Parathyroid adenoma (tissue), 2 donors: ENCODE measurements at regions not wholly inside any gene's neighbourhood (a gene's known extent, or its start where the extent isn't known, plus 50 kb on each side); places are given as distances from the start of the nearest gene placed in this dataset.

Experiments used
- H2AFZ ChIP-seq: fragments of 300-600 bp; sonication (generic); one replicate; pipeline ENCODE4 v1.7.0; 2017; ENCODE audit warnings: antibody characterized with exemption, mild to moderate bottlenecking
- H3K27ac ChIP-seq: fragments of 300-600 bp; sonication (generic); one replicate; pipeline ENCODE4 v1.7.0; 2017
- H3K27me3 ChIP-seq: fragments of 300-600 bp; sonication (generic); one replicate; pipeline ENCODE4 v1.7.0; 2017; ENCODE audit warnings: low read length; ENCODE audit not compliant: control insufficient read depth, insufficient read depth
- H3K36me3 ChIP-seq: fragments of 300-600 bp; sonication (generic); one replicate; pipeline ENCODE4 v1.7.0; 2017; ENCODE audit warnings: low read length; ENCODE audit not compliant: control insufficient read depth, insufficient read depth
- H3K4me1 ChIP-seq: fragments of 300-600 bp; sonication (generic); one replicate; pipeline ENCODE4 v1.7.0; 2017; ENCODE audit warnings: control low read depth
- H3K4me2 ChIP-seq: fragments of 300-600 bp; sonication (generic); one replicate; pipeline ENCODE4 v1.7.0; 2017; ENCODE audit warnings: low read length
- H3K4me3 ChIP-seq: fragments of 300-600 bp; sonication (generic); one replicate; pipeline ENCODE4 v1.7.0; 2017; ENCODE audit warnings: low read depth, low read length
- H3K79me2 ChIP-seq: fragments of 300-600 bp; sonication (generic); one replicate; pipeline ENCODE4 v1.7.0; 2017; ENCODE audit warnings: control low read depth
- H3K9ac ChIP-seq: fragments of 300-600 bp; sonication (generic); one replicate; pipeline ENCODE4 v1.7.0; 2017; ENCODE audit warnings: mild to moderate bottlenecking
- H3K9me3 ChIP-seq: fragments of 300-600 bp; sonication (generic); one replicate; pipeline ENCODE4 v1.7.0; 2017; ENCODE audit warnings: low read length; ENCODE audit not compliant: control insufficient read depth
- CTCF ChIP-seq: fragments of 300-600 bp; sonication (generic); IDR thresholded peaks from one replicate; pipeline ENCODE4 v1.7.0; 2017; ENCODE audit warnings: antibody characterized with exemption, mild to moderate bottlenecking
- donor health status: primary hyperparathyroidism.

GRCh38 chrX:52585892-52586291, 68.8 kb downstream of the SSX7 start:
- Histone ChIP-seq H3K36me3 (no peaks in the 10 kb centered on the region), H3K4me2 (no peak overlapping the region), H3K4me1 (no peaks in the 10 kb centered on the region), H3K27me3 (no peaks in the 10 kb centered on the region), H3K27ac (no peak overlapping the region), H3K79me2 (no peaks in the 10 kb centered on the region), H3K4me3 (no peak overlapping the region), H3K9me3 (no peaks in the 10 kb centered on the region), H3K9ac (no peak overlapping the region), H2AFZ (no peak overlapping the region)
- no peak for TF ChIP-seq CTCF

- H3K4me3 ChIP-seq = no peak overlapping the region
- no peak overlapping the region for H3K9ac ChIP-seq
- H3K9me3 ChIP-seq = no peaks in the 10 kb centered on the region
- no peak overlapping the region for H3K4me2 ChIP-seq
- H3K36me3 ChIP-seq = no peaks in the 10 kb centered on the region
- H3K79me2 ChIP-seq = no peaks in the 10 kb centered on the region
- no peak overlapping the region for H3K27ac ChIP-seq
- H3K4me1 ChIP-seq = no peaks in the 10 kb centered on the region
- H2AFZ ChIP-seq = no peak overlapping the region
- H3K27me3 ChIP-seq = no peaks in the 10 kb centered on the region
- TF ChIP-seq CTCF = no peak
Measured at GRCh38 chrX:52577464-52578173, 60.8 kb upstream of the XAGE1B start.

- no peak for TF ChIP-seq CTCF
Measured at GRCh38 chrX:52576946-52577345, 60.1 kb upstream of the XAGE1B start.

GRCh38 chrX:52576474-52576873, 59.6 kb upstream of the XAGE1B start:
- Histone ChIP-seq H3K4me2 (no peak overlapping the region), H3K27ac (no peak overlapping the region), H3K79me2 (no peaks in the 10 kb centered on the region), H3K9ac (no peak overlapping the region), H3K27me3 (no peaks in the 10 kb centered on the region), H2AFZ (no peak overlapping the region), H3K9me3 (no peaks in the 10 kb centered on the region), H3K36me3 (no peaks in the 10 kb centered on the region), H3K4me1 (no peaks in the 10 kb centered on the region), H3K4me3 (no peak overlapping the region)
- no peak for TF ChIP-seq CTCF

More at GRCh38 chrX:52576946-52577345, 60.1 kb upstream of the XAGE1B start:
- Histone ChIP-seq H3K4me3 (no peak overlapping the region), H3K9ac (no peak overlapping the region), H3K4me2 (no peak overlapping the region), H3K27ac (no peak overlapping the region), H2AFZ (no peak overlapping the region), H3K9me3 (no peaks in the 10 kb centered on the region), H3K4me1 (no peaks in the 10 kb centered on the region), H3K36me3 (no peaks in the 10 kb centered on the region), H3K27me3 (no peaks in the 10 kb centered on the region), H3K79me2 (no peaks in the 10 kb centered on the region)
